ENCODE measurements at regions not wholly inside any gene's neighbourhood (a gene's known extent, or its start where the extent isn't known, plus 50 kb on each side); places are given as distances from the start of the nearest gene placed in this dataset.
A peak's percentile ranks its signal among the peaks of the same experiment; 100 is the strongest.

DNA sequence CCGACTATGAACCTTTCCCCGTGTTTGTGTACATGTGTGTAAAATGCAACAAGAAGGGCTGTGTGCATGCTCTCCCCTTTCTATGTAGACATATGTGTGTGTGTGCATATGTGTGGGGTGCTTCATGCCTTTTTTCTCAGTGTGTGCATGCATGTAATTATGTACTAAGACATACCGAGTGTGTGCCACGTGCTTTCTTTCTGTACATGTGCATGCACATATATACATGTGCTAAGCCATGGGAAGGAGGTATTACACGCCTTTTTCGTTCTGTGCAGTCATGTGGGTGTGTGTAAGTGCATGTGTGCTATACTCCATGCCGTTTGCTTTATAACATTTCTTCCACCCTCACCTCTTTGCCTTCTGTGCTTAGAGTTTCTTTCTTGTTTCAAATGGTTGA lies 544.3 kb downstream of the TNS3 start:
- intact Hi-C loops (cut with DNase I), result no loop called here
- no peak for DNase-seq (ENCODE audit: missing footprints)
- ATAC-seq, result no peak

DNA sequence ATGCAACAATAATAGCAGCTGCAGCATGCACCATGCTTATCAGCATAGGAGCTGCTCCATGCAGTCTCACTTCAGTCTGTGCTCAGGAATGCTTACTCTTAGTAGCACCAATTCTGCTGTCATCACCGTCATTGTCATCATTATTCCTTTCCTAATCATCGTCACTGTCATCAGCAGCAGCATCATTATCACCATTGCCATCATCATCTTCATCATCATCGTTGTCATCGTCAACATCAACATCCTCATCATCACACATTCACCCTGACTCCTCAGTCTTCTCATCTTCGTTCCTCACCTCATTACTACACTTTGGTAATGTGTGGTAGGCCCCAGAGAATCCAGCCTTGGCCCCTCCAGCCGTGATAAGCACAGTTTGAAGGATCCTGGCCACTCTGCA lies 545.0 kb downstream of the TNS3 start:
- DNase-seq (ENCODE audit: missing footprints) (no peak), ATAC-seq (no peak)
- intact Hi-C loops (cut with DNase I), result no loop called here

DNA sequence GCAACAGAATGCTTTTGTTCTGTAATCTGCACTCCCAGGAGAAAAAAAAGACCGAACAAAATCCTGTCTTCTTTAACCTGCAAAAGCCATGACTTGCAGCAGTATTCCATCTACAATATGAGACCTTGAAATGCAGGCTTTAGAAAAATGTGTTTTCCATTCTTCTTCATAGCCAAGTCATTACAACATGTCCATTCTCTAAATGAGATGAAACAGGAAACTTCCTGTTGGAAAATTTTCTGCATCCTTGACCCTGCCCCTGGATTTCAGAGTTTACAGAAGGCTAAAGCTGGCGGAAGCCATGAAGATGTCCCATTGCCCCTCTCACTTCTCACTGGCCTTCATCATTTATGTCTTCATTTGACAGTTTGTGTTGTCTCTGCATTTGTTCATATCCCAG lies 546.4 kb downstream of the TNS3 start:
- intact Hi-C loops (cut with DNase I), result no loop called here
- ATAC-seq (no peak), DNase-seq (ENCODE audit: missing footprints) (no peak)

DNA sequence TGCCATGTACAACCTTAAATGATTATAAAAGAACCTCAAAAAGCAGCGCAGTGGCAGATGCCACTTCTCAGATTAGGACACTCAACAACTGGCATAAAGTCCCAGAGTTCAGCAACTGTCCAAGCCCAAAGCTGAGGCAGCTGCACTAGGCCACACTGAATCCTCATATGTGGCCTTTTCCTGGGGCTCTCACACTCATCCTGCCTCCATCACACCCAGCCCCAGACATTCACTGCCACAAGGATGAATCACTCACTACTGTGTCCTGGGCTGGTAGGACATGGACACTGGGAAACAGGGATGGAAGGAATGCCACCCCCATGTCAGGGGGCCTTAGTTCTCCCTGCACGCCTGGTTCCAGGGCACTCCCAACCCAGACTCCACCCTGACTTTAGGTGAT lies 547.7 kb downstream of the TNS3 start:
- intact Hi-C loops (cut with DNase I), result no loop called here
- DNase-seq (ENCODE audit: missing footprints) (no peak), ATAC-seq (no peak)

DNA sequence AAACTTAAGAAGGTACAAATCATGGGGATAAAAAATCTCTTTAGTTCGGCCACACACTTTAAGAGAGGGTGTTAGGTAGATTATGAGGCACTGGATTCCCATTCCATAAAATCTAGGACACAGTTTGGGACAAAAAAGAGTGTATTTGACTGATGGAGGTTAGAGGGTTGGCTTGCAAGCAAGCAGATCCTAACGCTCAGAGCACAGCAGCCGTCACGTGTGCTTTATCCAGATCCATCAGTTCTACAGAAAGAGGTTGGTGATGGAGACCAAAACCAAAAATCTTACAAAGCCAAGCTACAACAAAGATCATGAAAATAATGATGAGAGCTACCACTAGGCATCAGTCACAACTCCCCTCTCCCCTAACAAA lies 549.4 kb downstream of the TNS3 start:
- intact Hi-C loops (cut with DNase I), result no loop called here
- DNase-seq (ENCODE audit: missing footprints), result no peak
- peak; percentile 18 for ATAC-seq

DNA sequence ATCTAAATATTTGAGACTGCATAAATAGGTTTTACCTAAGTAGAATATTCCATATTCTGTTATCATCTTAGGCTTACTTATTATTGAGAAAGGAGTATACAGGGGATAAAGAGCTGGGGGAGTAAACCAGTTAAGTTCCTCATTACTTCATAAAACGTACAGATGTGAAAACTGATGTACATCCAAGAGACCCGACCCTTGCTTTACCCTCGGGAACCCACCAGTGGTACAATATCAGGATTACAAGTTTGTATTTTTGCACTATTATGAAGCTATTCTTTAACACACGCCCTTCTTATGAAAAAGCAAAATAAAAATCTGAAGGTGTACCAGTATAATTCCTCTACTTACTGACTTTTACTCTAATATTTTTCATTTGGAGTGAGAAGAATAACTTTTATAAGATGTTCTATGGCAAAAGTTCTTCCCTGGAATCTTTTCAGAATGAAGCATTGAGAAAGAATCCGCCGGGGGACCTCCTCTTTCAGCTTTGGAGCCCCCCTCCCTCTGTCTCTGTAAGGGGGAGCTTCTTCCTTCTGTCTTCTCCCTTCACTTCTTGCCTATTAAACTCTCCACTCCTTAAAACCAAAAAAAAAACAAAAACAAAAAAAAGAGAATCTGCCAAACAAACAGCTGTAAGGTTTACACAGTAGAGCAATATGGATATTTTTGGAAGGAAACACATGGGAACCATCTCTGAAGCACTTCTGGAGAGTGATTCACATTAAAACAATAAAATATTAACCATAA lies 550.0 kb downstream of the TNS3 start:
- no peak for DNase-seq (ENCODE audit: missing footprints)
- peak; percentile 57 for ATAC-seq
- intact Hi-C loops (cut with DNase I), result no loop called here

DNA sequence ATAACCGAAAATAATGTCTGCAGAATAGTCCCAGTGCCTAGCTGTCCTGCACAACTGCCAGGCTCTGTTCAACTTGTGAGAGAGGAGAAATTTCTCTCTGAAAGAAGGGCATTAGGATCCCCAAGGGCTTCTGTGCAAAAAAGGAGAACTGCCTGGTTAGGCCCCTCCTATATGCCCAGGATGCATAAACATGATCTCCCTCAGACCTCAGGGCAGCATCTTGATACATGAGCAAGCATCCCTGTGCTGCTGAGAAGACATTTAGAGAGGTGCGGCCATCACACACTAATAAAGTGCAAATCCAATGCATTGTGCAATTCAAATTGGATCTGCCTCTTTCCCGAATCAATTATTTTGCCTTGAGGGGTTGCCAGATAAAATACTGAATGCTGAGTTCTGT lies 553.6 kb downstream of the TNS3 start:
- no peak for ATAC-seq
- no peak for DNase-seq (ENCODE audit: missing footprints)
- intact Hi-C loops (cut with DNase I), result no loop called here

DNA sequence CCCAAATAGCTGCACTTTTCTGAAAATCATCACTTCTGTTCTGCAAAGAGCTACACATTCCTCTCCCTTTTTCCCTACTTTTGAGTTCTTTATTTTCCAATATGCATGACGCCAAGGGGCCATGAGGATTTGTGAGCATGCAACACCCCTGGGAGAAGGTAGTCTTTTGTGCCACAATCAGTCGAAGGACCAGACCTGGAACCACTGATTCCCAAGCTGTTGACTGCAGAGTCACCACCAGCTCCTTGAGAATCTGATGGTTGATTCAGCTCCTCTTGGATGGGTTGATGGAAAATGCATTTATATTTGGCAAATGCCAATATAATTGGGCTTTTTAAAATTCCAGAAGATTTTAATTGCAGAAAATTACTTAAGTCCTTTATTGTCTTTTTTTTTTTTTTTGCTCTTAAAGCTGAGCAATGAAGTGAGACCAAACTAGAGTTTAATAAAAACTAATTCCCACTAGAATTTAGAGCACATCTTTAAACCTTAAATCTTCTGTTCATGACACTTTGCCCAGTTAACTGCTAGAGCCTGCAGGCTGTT lies 554.1 kb downstream of the TNS3 start:
- intact Hi-C loops (cut with DNase I), result no loop called here
- no peak for DNase-seq (ENCODE audit: missing footprints)
- no peak for ATAC-seq

DNA sequence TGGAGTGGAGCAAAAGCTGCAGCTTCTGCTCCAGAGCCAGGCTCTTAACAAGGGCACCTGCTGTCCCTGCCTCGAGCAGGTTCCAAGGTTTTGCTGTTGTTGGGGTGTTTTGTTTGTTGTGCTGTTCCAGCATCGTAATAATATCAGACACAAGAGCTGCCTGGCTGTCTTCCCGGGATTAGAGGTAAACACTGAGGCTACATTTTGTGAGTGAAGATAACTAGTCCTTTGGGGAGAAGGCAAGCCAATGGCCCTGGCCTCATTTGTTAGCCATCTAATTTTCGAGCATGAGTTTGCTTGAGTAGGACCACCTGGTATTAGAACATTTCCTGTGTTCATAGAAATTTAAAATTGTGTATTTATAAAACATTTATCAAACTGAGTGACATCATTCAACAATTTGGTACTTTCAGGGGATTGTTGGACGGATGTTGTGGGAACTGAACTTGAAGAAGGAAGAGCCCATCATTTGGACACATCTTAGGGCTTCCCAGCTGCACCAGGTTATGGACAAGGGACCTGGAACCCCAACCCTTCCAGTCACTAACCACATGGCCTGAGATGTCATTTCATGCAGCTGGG lies 555.0 kb downstream of the TNS3 start:
- intact Hi-C loops (cut with DNase I), result no loop called here
- ATAC-seq, result peak; percentile 87
- DNase-seq (ENCODE audit: missing footprints), result peak; percentile 65

DNA sequence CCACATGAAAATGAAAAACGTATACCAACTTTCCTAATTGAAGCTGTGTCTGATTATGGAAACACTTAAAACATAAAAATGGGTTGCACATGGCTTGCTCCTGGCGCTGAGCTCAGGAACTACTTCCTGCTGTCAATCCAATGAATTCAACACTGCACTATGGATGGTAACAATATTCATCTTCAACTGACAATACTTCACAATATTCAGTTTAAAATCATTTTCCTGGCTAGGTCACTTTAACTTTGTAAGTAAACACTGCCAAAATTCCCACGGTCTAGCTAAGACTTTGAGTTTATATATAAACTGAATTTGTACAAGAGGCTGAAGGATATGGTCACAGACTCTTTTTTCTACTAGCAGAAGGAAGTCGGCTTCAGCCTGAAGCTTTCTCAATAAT lies 556.9 kb downstream of the TNS3 start:
- DNase-seq (ENCODE audit: missing footprints) (no peak), ATAC-seq (no peak)
- intact Hi-C loops (cut with DNase I), result no loop called here

DNA sequence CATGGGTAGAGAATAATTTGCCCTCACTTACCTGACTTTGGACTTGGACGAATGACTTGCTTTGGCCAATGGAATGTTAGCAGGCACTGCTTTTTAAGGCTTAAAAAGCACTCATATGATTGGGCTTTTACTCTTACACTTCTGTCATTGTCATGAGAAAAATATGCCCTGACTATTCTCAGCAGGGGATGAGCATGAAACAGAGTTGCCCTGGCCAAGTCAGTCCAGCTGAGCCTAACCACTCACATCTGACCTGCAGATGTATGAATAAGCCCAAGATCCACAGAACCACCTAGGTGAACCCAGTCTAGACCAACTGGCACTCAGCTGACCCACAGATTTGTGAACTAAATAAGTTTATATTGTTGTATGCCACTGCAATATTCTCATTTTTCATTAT lies 573.5 kb downstream of the TNS3 start:
- DNase-seq (ENCODE audit: missing footprints) (no peak), ATAC-seq (no peak)
- intact Hi-C loops (cut with DNase I), result no loop called here

DNA sequence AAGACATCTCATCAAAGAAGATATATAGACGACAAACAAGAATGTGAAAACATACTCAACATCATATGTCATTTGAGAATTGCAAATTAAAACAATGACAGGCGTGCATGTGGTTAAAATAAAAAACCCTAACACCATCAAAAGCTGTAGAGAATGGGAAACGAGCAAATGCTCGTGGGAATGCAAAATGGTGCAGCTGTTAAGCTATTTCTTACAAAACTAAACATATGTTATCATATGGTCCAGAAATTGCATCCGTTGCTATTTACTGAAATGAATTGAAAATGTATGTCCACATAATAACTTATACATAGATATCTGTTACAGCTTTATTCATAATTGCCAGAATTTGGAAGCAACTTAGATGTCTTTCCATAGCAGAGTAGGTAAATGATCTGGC lies 574.4 kb downstream of the TNS3 start:
- intact Hi-C loops (cut with DNase I), result no loop called here
- DNase-seq (ENCODE audit: missing footprints) (no peak), ATAC-seq (no peak)

DNA sequence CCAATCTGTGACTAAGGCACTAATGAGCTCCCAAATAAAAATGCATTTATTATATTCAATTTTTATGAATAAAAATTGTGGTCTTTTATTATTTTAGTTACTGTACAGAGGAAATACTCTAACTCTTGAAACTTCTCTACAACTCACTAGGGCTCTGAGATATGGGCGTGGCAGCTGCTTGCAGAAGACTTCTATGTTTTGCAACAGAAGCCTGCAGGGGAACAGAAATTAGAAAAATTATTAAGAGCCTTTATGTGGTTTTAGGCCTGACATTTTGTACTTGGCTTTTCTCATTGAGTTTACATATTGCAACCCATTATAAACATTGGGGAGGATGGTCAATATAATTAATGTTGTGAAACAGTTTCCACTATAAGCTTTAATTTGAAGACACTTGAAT lies 581.4 kb downstream of the TNS3 start:
- intact Hi-C loops (cut with DNase I), result no loop called here
- ATAC-seq, result no peak
- DNase-seq (ENCODE audit: missing footprints), result no peak

DNA sequence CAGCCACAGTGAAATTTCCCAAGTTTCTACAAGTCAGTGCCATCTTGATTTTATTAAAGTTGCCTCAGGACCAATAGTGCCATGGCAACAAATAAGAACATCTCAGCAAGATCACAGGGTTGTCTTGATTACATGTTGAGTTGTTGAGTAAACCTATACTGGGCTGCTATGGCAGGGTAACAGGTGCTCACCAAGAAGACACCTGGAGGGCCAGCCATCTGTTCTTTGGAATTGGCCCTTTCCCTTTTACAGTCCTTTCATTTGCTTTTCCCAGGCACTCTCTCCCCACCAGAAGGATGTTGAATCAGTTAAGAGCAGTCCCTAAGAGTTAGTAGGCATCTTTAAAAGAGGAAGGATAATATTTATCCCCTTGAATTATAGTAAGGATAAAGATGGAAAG lies 582.0 kb downstream of the TNS3 start:
- no peak for DNase-seq (ENCODE audit: missing footprints)
- intact Hi-C loops (cut with DNase I), result no loop called here
- no peak for ATAC-seq

DNA sequence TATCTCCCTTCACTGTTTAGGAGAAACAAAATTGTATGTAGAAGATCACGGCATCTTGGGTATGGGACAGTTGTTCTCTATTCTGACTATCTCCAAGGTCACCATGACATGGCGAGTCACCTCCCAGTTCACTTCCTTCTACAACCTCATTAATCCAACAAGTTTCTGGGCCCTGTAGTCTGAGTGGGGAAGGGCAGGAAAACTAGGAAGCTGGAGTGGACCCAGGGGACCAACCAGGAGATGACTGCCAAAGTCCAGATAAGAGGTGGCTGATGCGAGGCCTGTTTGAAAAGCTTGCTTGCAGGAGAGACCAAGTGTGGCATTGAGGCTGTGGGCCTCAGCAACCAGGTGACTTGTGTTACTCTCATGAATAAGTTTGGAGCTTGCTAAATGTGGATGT lies 584.9 kb downstream of the TNS3 start:
- DNase-seq (ENCODE audit: missing footprints), result no peak
- intact Hi-C loops (cut with DNase I), result loop anchor here (1.0 kb wide), 1 partner anchor 48 kb away; no protein-coding TSS in a partner anchor
- ATAC-seq, result no peak

DNA sequence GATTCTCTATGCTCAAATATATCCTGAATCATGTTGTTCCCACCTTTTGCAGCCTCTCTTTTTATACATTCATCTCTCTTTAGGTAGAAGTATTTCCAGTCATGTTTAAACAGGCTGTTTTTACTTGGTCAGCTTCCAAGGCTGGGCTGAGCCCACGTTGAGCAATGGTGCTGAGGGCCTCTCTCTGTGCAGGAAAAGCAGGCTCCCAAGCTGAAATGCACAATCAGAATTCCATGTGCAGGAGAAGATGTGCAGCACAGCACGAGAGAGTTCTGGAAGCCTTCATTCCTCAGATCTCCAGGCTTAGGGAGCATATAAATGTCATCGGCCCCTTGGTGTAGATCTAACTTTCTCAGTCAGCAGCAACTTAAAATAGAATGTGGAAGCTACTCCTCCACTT lies 588.5 kb downstream of the TNS3 start:
- intact Hi-C loops (cut with DNase I), result no loop called here
- no peak for ATAC-seq

DNA sequence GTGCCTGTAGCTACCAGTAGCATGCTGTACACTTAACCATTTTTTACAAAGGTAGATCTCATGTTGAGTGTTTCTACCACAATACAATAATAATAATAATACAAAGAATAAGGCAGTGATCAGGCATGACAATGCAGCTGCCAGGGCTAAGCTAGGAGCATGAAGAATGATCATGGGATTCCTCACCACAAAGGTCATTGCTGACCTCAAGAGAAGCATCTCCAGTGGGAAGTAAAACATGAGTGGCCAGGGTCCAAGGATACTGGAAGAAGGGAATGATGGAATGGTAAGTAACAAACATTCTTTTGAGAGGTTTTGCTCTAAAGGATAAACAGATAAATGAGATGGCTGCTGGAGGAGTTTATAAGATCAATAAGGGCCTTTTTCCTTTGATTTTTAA lies 591.1 kb downstream of the TNS3 start:
- no peak for ATAC-seq
- intact Hi-C loops (cut with DNase I), result no loop called here
- DNase-seq (ENCODE audit: missing footprints), result no peak

More for the DNA sequence above, 588.5 kb downstream of the TNS3 start:
- DNase-seq (ENCODE audit: missing footprints), result no peak

DNA sequence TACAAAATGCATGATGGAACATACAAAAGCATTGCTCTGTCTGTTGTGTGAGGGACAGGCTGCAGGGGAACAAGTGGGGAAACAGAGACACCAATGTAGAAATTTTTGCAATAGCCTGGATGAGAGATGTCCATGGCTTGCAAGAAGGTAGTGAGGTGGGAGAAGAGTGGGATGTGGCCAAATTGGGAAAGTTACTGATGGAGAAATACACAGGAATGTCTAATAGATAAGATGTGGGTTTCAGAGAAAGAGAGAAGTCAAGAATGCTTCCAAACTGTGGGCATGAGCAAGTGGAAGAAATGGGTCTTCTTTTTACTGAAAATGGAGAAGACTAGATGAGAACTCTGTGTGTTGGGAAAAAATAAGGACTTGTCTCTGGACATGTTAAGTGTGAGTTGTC lies 592.7 kb downstream of the TNS3 start:
- ATAC-seq (no peak), DNase-seq (ENCODE audit: missing footprints) (no peak)
- intact Hi-C loops (cut with DNase I), result no loop called here

DNA sequence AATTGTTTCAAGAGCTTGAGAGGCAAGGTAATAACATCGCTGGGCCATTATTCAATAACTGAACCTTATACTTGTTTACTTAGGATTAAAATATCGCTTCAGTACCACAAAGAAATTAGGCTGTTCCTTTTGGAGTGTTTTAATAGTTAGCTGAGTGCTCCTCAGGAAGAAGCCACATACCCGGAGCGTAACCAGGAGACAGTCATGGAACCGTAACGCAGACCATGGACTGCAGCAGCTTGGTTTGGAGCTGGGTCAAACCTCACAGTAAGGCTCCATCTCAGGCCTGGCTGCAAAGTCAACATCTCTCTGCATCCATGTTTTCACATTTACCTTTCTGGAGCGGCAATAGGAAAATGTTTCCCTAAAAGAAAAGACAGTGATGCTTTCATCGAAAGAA lies 599.0 kb downstream of the TNS3 start:
- ATAC-seq, result no peak
- intact Hi-C loops (cut with DNase I), result no loop called here

DNA sequence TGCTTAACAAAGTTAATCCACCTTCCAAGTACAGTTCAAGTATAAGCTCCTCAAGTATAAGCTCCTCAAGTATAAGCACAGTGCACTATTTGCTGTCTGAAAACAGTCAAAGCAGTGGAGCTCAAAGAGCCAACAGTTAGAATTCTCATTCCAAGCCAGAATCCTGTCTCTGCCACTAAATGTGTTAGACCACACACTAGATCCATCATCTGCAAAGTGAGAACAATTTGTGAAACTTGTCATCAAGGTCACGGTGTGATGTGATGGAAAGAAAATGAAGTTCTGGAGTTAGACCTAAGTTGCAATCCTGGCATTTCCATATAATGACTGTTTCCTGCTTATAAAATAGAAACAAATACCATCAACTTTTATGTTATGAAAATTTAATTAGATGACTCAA lies 602.5 kb downstream of the TNS3 start:
- DNase-seq (ENCODE audit: missing footprints) (no peak), ATAC-seq (peak; percentile 39)
- intact Hi-C loops (cut with DNase I), result no loop called here

More for the DNA sequence above, 599.0 kb downstream of the TNS3 start:
- DNase-seq (ENCODE audit: missing footprints), result no peak

DNA sequence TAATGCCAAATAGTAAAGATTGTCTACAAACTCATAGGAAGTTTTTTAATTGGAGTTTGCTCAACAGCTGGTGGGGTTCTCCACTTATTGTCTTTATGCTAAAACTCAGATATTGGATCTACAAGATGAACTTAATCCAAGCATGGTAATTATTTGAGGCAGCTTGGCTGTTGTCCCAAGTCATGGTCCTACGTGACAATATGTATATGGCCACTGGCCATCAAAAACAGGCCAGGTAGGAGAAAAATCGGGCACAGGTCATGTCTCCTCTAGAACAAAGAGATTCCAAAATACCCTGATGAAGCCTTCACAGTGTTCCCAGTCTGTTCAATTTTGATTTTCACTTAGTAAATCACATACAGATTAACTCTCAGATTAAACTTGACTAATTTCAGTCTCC lies 606.4 kb downstream of the TNS3 start:
- no peak for DNase-seq (ENCODE audit: missing footprints)
- intact Hi-C loops (cut with DNase I), result no loop called here

More for the DNA sequence above, 606.4 kb downstream of the TNS3 start:
- no peak for ATAC-seq
